ENCODE measurements at regions not wholly inside any gene's neighbourhood (a gene's known extent, or its start where the extent isn't known, plus 50 kb on each side); places are given as distances from the start of the nearest gene placed in this dataset.

DNA sequence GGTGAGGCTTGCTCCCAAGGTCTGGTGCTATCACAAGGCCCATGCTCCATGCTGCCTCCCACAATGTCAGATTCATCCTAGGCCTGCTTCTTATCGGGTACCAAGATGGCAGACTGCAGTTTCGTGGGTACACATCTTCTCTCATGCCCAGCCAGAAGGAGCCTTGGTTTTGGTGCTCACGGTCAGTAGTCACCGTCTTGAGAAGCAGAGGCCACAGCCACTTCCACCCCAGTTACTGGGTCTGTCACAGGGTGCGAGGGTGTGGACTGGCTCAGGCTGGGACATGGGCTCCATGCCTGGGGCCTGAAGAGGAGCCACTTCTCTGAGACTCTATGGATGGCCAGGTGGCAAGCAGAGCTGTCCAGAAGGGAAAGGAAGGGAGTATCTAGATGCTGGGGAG lies 178.8 kb upstream of the HS6ST1 start:
- TF ChIP-seq, protein P1, sequence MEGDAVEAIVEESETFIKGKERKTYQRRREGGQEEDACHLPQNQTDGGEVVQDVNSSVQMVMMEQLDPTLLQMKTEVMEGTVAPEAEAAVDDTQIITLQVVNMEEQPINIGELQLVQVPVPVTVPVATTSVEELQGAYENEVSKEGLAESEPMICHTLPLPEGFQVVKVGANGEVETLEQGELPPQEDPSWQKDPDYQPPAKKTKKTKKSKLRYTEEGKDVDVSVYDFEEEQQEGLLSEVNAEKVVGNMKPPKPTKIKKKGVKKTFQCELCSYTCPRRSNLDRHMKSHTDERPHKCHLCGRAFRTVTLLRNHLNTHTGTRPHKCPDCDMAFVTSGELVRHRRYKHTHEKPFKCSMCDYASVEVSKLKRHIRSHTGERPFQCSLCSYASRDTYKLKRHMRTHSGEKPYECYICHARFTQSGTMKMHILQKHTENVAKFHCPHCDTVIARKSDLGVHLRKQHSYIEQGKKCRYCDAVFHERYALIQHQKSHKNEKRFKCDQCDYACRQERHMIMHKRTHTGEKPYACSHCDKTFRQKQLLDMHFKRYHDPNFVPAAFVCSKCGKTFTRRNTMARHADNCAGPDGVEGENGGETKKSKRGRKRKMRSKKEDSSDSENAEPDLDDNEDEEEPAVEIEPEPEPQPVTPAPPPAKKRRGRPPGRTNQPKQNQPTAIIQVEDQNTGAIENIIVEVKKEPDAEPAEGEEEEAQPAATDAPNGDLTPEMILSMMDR (IDR thresholded peaks at IDR 0.05; ENCODE audit: insufficient read depth, low read length, missing control alignments): no peak
- no peak overlapping the region for H3K4me3 ChIP-seq (ENCODE audit: low read depth, low read length)
- ChIA-PET CTCF (no interaction called here), POLR2A (no interaction called here)
- no peak for DNase-seq (ENCODE audit: low read depth, low spot score)

DNA sequence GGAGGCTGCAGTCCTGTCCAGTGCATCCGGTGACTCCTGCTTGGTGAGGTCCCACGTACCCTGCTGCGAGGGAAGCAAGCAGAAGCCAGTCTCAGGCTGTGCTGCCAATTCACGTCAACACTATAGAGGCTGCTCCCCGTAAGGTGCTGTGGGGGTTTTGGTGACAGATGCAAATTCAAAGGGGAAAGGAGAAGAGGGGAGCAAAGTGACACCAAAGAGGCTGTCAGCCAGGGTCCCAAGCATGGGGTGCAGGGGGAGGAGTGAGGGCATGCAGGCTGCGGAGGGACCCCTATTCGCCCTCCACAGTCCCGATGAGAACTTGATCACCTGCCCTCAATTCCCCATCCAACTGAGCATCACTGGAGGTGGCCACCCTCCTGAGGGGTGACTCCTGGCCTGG lies 179.4 kb upstream of the HS6ST1 start:
- TF ChIP-seq, protein P1 (IDR thresholded peaks at IDR 0.05; ENCODE audit: insufficient read depth, low read length, missing control alignments): no peak
- no peak for DNase-seq (ENCODE audit: low read depth, low spot score)
- ChIA-PET CTCF (no interaction called here), POLR2A (no interaction called here)
- no peak overlapping the region for H3K4me3 ChIP-seq (ENCODE audit: low read depth, low read length)

DNA sequence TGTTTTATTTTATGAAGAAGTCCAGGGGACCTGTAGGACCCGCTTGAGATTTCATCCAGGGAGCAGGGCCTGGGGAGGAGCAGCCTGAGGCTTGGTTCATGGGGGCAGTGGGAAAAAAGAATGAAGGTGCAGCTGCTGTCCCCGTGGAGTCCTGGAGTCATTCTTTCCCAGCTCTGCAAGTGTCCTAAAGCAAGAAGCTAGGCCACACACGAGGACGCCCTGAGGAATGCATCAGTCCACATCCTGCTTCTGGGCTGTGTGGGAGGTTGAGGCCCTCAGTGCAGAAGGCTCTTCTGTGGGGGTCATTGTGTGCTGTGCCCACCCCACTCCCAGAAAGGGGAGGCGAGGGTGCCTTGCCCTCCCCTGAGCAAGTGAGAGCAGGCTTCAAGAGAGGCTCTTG lies 179.9 kb upstream of the HS6ST1 start:
- no peak for DNase-seq (ENCODE audit: low read depth, low spot score)
- ChIA-PET POLR2A (no interaction called here), CTCF (no interaction called here)
- H3K4me3 ChIP-seq (ENCODE audit: low read depth, low read length): no peak overlapping the region
- TF ChIP-seq, protein P1 (IDR thresholded peaks at IDR 0.05; ENCODE audit: insufficient read depth, low read length, missing control alignments): no peak

DNA sequence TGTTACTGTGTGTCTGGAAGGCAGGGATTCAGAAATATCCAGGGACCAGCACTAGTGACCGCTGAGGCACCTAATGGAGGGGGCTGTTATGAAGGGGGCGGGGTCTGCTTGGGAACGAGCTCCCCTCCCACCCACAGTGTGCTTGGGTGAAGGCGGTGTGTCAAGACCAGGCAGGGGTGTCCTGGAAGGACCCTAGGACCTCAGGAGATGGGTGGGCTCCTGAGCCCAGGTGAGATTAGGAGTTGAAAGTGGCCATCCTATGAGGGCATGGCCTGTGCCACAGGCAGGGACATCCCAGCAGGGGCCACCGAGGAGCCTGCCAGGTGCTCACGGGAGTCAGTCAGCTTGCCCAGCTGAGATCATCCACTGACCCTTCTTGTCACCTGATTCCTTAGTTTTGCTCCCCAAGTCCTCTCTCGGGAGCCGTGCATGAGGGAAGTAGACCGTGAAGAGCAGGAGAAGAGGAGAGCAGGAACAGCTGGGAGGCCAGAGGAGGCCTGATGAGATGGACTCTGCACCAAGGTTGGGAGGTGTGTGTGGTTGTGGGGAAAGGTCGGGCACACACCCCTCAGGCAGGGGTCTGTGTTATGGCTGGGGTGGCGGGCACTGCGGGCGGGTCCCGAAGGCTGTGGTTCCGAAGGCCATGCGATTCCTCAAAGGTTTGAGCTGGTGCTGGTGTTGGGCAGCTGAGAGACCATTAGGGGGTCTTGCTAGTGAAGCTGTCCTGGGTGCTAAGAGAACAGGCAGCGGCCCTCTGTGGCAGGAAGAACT lies 180.9 kb upstream of the HS6ST1 start:
- DNase-seq (ENCODE audit: low read depth, low spot score): no peak
- no peak overlapping the region for H3K4me3 ChIP-seq (ENCODE audit: low read depth, low read length)
- CTCF ChIA-PET: no interaction called here
- TF ChIP-seq, protein P1 (IDR thresholded peaks at IDR 0.05; ENCODE audit: insufficient read depth, low read length, missing control alignments): no peak
- POLR2A ChIA-PET: no interaction called here

DNA sequence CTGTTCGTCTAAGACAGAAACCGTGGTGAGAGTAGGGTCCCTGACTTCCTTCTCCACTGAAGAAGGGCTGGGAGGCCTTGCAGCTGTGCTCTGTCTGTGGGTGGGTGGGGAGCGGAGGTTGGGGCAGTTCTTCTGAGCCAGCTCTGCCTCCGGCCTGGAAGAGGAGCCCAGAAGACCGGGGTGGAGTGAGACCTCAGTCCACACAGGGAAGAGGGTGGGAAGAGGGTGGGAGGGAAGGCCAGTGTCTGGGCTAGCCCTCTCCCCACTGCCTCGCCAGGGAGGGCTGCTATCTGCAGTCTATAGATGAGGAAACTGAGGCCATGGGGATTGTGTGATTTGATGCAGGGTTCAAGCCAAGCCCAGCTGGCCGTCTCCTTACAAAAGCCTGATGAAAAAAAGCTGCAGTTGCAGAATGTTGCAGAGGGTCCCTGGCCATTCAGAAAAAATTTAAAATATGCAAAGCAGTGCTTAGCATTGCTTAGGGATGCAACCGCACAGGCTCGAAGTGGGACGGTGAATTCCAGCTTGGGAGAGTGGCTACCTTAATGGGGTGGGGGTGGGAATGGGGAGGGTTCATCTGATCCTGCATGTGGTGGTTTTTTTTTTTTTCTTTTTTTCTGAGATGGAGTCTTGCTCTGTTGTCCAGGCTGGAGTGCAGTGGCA lies 181.6 kb upstream of the HS6ST1 start:
- CTCF ChIA-PET: interaction anchor here (1.1 kb wide), 1 partner anchor 13 kb away, joined by 3 read pairs; no protein-coding TSS in a partner anchor
- POLR2A ChIA-PET: no interaction called here
- H3K4me3 ChIP-seq (ENCODE audit: low read depth, low read length): no peak overlapping the region
- TF ChIP-seq, protein P1 (IDR thresholded peaks at IDR 0.05; ENCODE audit: insufficient read depth, low read length, missing control alignments): no peak
- no peak for DNase-seq (ENCODE audit: low read depth, low spot score)

DNA sequence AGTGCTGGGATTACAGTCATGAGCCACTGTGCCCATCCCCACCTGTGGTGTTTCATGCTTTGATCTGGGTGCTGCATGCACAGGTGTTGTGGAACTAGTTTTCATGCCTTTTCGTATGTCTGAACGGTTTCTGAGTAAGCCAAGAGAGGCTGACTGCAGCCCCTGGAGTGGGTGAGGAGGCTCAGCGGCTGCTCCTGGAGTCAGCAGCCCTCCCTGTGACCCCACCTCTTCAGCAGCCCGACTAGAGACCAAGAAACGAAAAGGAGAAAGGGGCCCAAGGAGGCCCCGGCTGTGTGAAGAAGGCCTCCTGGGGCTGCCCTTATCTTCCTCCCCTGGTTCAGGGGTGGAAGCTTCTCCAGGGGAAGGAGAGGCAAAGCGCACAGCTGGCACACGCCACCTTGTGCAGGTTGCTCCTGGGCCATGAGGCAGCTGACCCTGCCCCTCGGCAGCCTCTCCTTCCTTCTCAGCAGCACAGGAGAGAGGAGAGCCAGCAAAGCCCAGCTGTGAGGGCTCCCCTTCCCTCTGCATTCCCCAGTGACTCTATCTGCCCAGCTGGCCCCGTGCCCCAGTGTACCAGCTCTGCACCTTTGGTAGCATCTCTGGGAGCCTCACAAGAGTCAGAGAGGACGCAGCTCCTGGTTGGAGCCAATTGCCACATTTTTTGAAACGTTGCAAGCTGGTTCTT lies 182.5 kb upstream of the HS6ST1 start:
- no peak for DNase-seq (ENCODE audit: low read depth, low spot score)
- TF ChIP-seq, protein P1 (IDR thresholded peaks at IDR 0.05; ENCODE audit: insufficient read depth, low read length, missing control alignments): no peak
- ChIA-PET POLR2A (no interaction called here), CTCF (interaction anchor here (1.1 kb wide), 1 partner anchor 12 kb away, joined by 3 read pairs; no protein-coding TSS in a partner anchor)
- no peak overlapping the region for H3K4me3 ChIP-seq (ENCODE audit: low read depth, low read length)

Data from AG04449 (cell line).